Globus pallidus (tissue), 1 donor: ENCODE measurements at regions not wholly inside any gene's neighbourhood (a gene's known extent, or its start where the extent isn't known, plus 50 kb on each side); places are given as distances from the start of the nearest gene placed in this dataset.

ENCODE experiments used
- DNase-seq: peaks from one replicate; pipeline ENCODE4 v3.0.0-alpha.2; 2015; ENCODE audit warnings: low spot score

GRCh38 chr9:90539286-90539685 lies 103.3 kb downstream of the DIRAS2 start:
- DNase-seq, result no peak

GRCh38 chr9:90540734-90541133 lies 101.9 kb downstream of the DIRAS2 start:
- no peak for DNase-seq

GRCh38 chr9:90544488-90544887 lies 98.1 kb downstream of the DIRAS2 start:
- no peak for DNase-seq

- DNase-seq, result no peak
Observed at GRCh38 chr9:90546200-90546599, 96.4 kb downstream of the DIRAS2 start.

GRCh38 chr9:90547896-90548295 lies 94.7 kb downstream of the DIRAS2 start:
- no peak for DNase-seq

GRCh38 chr9:90552317-90552716 lies 90.3 kb downstream of the DIRAS2 start:
- DNase-seq, result no peak

- no peak for DNase-seq
Observed at GRCh38 chr9:90555351-90556057, 87.1 kb downstream of the DIRAS2 start.

GRCh38 chr9:90556897-90557675 lies 85.5 kb downstream of the DIRAS2 start:
- no peak for DNase-seq

- no peak for DNase-seq
Observed at GRCh38 chr9:90559075-90560073, 83.2 kb downstream of the DIRAS2 start.
